GM19455 (cell line): ENCODE measurements at regions not wholly inside any gene's neighbourhood (a gene's known extent, or its start where the extent isn't known, plus 50 kb on each side); places are given as distances from the start of the nearest gene placed in this dataset.
"Not testable (repeated sequence)": the region's sequence is repeated elsewhere in the genome, so short reads cannot be mapped to it uniquely, and the experiment has no call there.

Experiments used
- ATAC-seq: cut with Tn5 transposase; IDR thresholded peaks from one replicate; pipeline ENCODE4 v1.9.1; 2021; ENCODE audit not compliant: unreplicated experiment

DNA sequence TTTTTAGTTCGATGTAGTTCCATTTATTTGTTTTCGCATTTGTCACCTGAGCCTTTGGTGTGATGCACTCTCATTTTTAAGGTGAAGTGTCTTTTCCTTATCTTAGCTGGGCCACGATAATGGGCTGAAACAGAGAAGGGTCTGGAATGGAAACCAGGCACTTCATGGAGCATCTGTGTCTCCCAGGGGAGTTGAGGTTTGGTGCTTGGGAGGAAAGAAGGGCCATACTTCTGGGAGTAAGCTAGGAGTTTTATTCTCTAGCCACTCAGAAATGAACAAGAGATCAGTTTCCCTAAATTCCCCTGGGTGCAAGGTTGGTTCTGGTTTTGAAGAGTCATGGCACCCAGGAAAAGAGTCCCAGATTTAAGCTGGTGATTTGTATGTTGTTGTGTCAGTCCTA lies 179.4 kb upstream of the CXCR4 start:
- ATAC-seq, result no peak

DNA sequence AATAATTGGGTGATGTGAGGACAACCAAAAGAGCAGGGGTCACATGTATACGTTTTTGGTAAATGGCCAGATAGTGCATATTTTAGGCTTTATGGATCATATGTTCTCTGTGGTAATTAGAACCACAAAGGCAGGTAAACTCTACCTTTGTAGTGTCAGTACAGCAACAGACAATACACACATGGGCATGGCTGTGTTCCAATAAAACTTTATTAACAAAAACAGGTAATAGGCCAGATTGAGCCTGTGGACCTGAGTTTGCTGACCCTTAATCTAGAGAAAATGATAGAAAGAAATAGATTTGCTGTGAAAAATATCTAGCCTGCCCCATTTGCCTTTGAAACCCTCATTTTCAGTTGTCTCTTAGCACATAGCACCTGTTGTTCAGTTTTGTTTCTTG lies 177.2 kb upstream of the CXCR4 start:
- no peak for ATAC-seq

DNA sequence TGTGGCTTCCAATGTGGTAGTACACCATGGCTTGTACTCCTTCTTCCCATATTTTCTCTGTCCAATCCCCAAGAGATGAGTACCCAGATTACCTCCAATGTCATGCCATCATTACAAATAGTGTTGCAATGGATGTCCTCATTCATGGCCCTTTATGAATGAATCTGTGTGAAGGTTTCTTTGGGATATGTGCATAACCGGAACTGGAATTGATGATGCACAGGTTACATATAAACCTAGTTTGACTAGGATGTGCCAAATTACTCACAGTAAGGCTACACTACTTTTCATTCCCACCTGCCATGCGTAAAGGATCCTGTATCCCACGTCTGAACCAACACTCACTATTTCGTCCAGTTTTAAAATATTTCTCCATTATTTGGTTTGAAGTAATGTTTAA lies 173.9 kb upstream of the CXCR4 start:
- no peak for ATAC-seq

GRCh38 chr2:136290326-136290725 lies 172.4 kb upstream of the CXCR4 start:
- no peak for ATAC-seq

DNA sequence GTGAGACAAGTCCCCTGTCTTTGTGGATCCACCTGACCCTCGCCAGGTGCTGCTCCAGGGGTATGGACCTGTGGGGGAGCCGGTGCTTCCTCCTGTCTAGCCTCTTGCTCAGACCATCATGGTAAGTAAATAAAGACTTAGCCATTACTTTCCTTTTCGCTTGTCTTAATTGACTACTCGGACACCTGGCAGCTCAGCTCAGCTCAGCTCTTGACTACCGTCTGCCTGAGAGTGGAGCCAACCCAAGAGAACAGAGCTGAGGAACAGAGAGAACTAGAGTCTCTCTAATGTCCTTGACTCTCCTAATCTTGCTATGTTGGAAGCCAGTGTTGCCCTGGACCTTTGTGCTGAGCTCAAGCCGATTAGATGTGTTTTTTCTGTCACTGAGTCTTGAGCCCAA lies 170.3 kb upstream of the CXCR4 start:
- ATAC-seq, result no peak

DNA sequence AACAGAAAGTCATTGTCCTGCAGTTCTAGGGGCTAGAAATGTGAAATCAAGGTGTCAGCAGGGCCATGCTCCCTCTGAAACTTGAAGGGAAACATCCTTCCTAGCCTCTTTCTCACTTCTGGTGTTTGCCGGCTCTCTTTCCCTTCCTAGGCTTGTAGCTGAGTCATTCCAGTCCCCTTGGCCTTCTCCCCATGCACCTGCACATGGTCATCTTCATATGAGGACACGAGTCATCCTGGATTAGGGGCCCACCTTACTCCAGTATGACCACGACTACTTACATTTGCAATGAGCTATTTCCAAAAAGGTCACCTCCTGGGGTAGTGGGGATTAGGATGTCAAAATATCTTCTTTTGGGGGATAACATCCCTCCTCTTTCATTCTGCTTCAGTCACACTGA lies 168.5 kb upstream of the CXCR4 start:
- ATAC-seq, result no peak

DNA sequence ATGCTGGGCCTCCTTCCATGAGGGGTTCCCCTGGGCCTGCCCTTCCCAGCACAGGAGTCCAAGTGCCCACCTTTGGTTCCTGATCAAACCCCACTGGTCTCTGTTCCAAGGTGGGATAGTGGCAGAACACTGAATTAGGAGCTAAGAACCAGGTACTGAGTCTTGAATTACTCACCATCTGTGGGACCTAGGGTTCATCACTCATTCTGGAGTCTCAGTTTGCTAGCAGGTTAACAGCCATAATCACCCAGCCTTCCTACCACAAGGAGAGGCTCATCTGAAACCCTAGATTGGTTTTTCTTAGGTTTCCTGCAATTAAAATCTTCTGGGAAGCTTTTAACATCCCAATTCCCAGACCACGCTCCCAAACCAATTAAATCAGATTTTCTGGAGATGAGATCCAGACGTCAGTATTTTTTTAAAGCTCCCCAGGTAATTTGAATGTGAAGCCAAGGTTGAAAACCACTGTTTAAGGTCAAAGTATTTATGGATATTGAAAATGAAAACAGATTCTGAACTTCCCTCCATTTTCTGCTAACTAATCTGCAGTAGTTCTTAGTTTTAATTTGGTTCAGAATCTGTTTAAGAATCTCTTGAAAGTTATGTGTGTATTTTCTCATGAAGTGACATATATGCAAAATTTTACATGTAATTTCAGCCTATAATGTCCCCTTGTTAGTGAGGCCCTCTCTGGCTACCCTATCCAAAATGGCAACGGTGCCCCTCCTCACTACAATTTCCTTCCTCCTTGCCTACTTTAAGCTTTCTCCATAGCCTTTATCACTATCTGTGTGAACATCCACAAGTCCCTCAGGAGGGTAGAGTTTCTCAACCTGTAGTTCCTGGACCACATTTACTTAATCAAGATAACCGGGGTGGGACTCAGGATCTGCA lies 166.5 kb upstream of the CXCR4 start:
- ATAC-seq, result peak; percentile 54

DNA sequence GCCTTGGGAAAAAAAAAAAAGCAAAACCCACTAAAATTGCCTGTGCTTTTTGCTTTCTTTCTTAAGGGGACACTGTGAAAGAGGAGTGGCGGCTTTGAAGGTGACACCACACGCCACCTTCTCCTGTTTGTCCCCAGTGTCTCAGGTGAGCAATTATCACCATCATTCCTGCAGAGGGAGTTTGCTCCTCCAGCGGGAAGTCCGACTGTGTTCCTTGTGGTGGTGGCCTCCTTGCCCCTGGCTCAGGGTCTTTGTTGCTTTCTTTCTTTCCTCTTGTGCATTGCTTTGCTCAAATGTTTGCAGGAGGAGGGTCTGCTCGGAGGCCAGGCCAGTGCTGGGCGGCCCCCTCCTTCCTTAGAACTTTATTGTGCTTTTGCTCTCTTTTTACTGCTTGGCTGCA lies 164.3 kb upstream of the CXCR4 start:
- ATAC-seq, result no peak

- no peak for ATAC-seq
These were observed 163.5 kb upstream of the CXCR4 start for GRCh38 chr2:136281281-136282114.

GRCh38 chr2:136266346-136266745 lies 148.4 kb upstream of the CXCR4 start:
- ATAC-seq, result not testable (repeated sequence)

- ATAC-seq, result no peak
These were observed 141.6 kb upstream of the CXCR4 start for GRCh38 chr2:136259551-136259950.

GRCh38 chr2:136257893-136258292 lies 139.9 kb upstream of the CXCR4 start:
- ATAC-seq, result no peak

DNA sequence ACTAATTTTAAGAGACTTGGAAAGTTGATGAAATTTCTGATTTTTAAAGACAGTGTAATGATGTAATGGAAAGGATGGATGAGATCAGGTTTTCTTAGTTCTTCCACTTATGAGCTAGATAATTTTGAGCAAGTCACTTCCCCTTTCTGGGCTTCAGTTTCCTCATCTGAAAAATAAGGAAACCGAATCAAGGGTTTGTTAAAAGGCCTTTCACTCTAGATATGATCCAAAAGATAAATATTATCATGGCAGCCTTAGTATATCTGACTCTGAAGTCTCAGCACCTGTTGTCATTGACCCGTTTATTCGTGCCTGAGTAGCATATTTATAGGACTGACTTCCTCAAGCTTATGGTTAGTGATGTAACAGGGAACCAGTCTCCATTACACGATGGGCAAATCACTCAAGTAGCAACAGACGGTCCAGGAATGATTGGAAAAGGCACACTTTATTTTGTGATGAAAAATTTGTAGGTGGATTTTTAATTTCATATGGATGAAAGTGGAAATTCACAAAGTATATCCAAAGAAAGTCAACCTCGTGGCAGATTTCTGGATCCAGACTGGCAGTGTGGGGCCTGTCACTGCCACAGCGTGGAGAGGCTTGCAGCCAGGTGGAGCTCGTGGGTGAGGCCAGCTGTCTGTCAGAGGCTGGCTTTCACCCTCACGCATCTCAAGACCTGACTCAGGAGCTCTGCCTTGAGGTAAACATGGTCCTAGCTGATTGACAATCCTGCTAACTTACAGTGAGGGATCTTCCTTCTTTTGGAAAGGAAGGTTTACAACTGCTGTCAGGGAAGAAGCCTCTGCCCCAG lies 137.9 kb upstream of the CXCR4 start:
- peak; percentile 51 for ATAC-seq

- ATAC-seq, result no peak
These were observed 137.2 kb upstream of the CXCR4 start for GRCh38 chr2:136255127-136255526.

DNA sequence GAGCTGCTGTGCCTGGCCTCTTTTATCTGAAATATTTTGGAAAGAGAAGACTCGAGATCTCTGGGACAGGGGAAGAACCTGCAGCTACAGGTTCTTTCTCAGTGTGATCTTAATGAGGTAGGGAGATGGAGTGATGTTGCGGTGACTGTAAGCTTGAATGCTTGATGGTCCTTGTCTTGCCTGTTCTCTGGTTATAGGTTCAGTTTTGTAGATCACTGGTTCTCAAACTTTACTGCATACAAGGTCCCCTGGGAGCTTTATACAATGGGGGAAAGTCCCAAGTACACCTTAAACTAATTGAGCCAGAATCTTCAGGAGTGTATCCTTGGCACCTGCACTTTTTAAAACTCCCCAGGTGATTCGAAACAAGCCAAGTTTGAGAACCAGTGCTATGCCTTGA lies 136.7 kb upstream of the CXCR4 start:
- no peak for ATAC-seq

DNA sequence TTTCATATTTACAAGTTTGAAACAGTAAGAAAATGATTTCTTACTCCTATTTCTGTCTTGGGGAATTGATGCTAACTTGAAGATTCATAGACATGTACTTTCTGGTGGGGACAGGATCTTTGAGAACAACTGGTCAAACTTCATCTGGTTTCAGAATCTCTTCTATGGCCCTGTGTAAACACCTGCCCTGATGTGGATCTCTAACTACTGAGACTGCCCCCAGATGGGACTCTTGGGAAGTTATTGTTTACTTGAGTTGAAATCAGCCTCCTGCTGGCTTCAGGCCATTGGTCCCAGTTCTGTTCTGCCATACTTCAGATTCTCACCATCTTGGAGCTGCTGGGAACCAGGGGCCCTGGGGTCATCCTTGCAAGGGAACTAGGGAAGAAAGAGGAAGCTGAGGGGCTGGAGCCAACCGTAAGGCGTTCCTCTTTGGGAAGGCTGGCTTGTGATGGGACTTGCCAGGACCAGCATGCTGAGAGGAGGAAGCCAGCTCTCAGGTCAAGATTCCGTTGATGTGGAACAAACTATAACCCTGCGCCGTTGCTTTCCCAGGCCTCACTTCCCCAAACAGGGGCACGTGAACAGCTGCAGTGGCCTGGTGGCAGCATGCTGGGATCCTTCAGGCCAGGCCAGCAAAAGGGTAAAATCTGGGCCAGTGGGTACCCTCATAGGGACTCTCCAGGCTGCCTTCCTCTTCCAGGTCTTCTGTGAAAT lies 135.5 kb upstream of the CXCR4 start:
- peak; percentile 43 for ATAC-seq

DNA sequence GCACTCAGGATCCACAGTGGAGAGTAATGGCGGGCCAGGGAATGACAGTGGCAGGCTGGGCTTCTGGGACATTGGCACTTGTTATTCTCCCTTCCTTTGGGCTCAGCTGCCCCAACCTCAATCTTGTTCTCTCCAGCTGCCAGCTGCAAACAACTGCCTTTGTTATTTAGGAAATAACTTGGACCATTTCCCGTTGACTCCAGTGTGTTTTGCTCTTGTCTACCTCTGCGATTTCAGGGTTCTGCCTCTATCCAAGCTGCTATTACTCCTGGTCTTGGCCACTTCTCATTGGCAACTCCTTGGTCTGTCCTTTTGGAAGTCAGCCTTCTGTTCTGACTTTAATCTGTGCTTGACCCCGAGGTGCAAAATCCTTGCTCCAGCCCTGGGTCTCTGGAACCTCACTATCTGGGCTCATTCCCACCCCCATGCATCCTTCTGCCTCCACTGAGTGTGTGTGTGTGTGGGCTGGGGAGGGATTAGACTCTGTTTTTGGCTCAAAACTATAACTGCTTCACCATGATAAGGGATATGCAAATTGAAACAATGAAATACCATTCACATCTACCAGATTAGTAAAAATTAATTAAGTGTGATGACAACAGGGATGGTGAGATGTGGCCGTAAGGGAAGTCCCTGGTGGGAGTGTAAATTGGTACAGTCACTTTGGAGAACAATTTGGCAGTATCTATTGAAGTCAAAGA lies 134.1 kb upstream of the CXCR4 start:
- no peak for ATAC-seq

DNA sequence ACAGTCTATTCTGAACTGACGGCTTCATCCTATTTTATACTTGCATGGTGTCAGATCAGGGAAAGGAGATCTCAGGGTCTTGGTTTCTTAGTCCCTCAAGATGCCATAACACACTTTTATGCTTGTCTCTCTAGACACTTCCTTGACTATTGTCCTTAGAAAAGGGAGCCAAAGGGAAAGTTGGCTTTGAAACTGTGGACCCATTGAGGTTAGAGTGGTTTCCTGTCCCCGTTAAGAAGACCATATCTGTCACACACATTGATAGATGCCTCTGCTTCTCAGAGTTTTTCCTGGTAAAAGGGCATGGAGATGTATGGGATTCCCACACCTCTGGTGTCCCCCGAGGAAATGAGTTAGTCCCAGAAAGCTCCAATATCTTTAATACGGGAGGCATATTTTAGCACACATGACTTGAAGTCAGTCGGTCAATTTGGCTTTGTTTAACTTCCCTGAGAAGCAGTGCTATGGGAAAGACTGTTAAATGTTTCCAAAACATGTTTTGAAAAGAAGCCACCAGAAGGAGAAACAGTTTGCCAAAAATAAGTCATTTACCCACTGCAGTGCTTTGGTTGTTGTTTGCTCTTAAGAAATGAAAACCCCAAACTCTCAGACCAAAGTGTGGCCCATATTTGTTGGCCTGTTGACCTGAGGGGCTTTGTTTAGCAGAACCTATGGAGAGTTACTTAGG lies 133.4 kb upstream of the CXCR4 start:
- no peak for ATAC-seq

GRCh38 chr2:136250131-136250530 lies 132.2 kb upstream of the CXCR4 start:
- ATAC-seq, result no peak
